ENCODE measurements at regions not wholly inside any gene's neighbourhood (a gene's known extent, or its start where the extent isn't known, plus 50 kb on each side); places are given as distances from the start of the nearest gene placed in this dataset.

DNA sequence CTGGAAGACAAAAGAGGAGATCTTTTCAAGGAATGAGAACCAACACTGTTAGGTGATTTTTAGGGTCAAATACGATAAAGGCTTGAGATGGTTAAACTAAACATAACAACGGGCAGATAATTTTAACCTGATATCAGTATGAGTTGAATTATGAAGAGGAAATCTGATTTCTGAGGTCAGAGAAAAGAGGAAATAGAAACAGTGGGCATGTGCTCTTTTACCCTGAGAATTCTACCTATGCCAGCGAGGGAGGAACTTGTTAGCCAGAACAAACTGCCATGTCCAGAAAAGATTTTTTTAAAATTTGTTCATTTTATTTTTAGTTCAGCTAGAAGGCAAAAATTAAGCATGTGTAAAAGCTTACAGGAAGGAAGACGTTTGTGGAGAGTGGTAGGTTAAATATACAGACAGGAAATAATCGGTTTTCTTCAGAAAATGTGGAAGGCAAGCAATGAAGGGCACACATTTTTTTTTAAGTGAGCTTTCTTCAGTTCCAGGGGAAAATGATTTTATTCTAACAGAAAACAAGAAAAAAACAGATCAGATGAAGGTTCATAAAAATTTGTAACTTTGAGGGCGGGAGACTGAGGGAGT lies 1745.3 kb downstream of the MRPL39 start:
- TF ChIP-seq, protein P1, sequence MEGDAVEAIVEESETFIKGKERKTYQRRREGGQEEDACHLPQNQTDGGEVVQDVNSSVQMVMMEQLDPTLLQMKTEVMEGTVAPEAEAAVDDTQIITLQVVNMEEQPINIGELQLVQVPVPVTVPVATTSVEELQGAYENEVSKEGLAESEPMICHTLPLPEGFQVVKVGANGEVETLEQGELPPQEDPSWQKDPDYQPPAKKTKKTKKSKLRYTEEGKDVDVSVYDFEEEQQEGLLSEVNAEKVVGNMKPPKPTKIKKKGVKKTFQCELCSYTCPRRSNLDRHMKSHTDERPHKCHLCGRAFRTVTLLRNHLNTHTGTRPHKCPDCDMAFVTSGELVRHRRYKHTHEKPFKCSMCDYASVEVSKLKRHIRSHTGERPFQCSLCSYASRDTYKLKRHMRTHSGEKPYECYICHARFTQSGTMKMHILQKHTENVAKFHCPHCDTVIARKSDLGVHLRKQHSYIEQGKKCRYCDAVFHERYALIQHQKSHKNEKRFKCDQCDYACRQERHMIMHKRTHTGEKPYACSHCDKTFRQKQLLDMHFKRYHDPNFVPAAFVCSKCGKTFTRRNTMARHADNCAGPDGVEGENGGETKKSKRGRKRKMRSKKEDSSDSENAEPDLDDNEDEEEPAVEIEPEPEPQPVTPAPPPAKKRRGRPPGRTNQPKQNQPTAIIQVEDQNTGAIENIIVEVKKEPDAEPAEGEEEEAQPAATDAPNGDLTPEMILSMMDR (IDR thresholded peaks at IDR 0.05; ENCODE audit: low read depth, low read length), result no peak
- TF ChIP-seq EZH2phosphoT487 (IDR thresholded peaks at IDR 0.05; ENCODE audit: low read depth), result no peak

Measured in OCI-LY3 (cell line).